ENCODE measurements at regions not wholly inside any gene's neighbourhood (a gene's known extent, or its start where the extent isn't known, plus 50 kb on each side); places are given as distances from the start of the nearest gene placed in this dataset.
A peak's percentile ranks its signal among the peaks of the same experiment; 100 is the strongest.

DNA sequence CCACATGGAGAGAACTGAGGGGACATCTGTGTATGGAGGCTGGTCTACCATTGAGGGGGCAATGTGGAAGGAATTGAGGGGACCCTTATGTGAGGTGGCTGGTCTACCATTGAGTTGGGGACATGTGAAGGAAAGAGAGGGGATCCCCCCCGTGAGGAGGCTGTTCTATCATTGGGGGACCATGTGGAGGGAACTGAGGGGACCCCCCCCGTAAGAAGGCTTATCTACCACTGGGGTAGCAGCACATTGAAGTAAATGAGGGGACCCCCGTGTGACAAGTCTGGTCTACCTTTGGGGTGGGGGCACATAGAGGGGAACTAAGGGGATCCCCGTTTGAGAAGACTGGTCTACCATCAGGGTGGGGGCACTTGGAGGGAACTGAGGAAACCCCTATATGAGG is 158.0 kb downstream of the FBLN2 start:
- peaks cover 22% of the 10 kb centered on the region for H3K27me3 Mint-ChIP-seq (ENCODE audit: low read depth)
- peaks cover 65% of the 10 kb centered on the region for H3K9me3 Mint-ChIP-seq (ENCODE audit: low read depth)
- no peaks in the 10 kb centered on the region for H3K36me3 Mint-ChIP-seq (ENCODE audit: low read depth)
- TF ChIP-seq, protein P1, sequence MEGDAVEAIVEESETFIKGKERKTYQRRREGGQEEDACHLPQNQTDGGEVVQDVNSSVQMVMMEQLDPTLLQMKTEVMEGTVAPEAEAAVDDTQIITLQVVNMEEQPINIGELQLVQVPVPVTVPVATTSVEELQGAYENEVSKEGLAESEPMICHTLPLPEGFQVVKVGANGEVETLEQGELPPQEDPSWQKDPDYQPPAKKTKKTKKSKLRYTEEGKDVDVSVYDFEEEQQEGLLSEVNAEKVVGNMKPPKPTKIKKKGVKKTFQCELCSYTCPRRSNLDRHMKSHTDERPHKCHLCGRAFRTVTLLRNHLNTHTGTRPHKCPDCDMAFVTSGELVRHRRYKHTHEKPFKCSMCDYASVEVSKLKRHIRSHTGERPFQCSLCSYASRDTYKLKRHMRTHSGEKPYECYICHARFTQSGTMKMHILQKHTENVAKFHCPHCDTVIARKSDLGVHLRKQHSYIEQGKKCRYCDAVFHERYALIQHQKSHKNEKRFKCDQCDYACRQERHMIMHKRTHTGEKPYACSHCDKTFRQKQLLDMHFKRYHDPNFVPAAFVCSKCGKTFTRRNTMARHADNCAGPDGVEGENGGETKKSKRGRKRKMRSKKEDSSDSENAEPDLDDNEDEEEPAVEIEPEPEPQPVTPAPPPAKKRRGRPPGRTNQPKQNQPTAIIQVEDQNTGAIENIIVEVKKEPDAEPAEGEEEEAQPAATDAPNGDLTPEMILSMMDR (IDR thresholded peaks at IDR 0.05) = no peak
- DNase-seq (ENCODE audit: low spot score) = peak; percentile 41
- no peak overlapping the region for H3K27ac Mint-ChIP-seq (ENCODE audit: unreplicated experiment)
- H3K4me1 Mint-ChIP-seq (ENCODE audit: low read depth) = no peaks in the 10 kb centered on the region
- H3K4me3 Mint-ChIP-seq (ENCODE audit: unreplicated experiment) = no peak overlapping the region

DNA sequence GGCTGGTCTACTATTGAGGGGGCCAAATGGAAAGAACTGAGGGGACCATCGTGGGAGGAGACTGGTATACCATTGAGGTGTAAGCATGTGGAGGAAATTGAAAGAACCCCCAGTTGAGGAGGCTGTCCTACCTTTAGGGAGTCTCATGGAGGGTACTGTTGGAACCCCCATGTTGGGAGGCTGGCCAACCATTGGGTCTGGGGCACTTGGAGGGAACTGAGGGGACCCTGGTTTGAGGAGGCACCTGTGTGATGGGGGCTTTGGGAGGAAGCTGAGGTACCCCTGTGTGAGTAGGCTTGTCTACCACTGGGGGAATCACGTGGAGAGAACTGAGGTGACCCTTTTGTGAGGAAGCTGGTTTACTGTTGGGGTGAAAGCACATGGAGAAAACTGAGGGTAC is 157.5 kb downstream of the FBLN2 start:
- no peak overlapping the region for H3K4me3 Mint-ChIP-seq (ENCODE audit: unreplicated experiment)
- H3K27me3 Mint-ChIP-seq (ENCODE audit: low read depth) = peaks cover 24% of the 10 kb centered on the region
- no peaks in the 10 kb centered on the region for H3K36me3 Mint-ChIP-seq (ENCODE audit: low read depth)
- DNase-seq (ENCODE audit: low spot score) = peak; percentile 39
- no peaks in the 10 kb centered on the region for H3K4me1 Mint-ChIP-seq (ENCODE audit: low read depth)
- H3K9me3 Mint-ChIP-seq (ENCODE audit: low read depth) = peaks cover 60% of the 10 kb centered on the region
- TF ChIP-seq, protein P1 (IDR thresholded peaks at IDR 0.05) = no peak
- H3K27ac Mint-ChIP-seq (ENCODE audit: unreplicated experiment) = no peak overlapping the region

DNA sequence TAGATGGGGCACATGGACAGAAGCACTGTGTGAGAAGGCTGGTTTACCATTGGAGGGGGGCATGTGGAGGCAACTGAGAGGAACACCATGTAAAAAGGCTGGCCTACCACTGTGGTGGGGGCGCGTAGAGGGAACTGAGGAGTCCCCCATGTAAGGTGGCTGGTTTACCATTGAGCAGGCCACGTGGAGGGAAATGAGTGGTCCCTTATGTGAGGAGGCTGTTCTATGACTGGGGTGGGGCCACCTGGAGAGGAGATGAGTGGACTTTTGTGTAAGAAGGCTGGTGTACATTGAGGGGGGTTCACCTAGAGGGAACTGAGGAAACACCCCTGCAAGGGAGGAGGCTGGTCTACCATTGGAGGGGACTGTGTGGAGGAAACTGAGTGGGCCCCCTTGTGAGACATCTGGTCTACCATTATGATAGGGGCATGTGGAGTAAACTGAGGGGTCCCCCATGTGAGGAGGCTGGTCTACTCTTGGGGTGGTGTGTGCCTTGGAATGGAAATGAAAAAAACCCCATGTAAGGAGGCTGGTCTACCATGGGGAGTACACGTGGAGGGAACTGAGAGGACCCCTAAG is 156.9 kb downstream of the FBLN2 start:
- DNase-seq (ENCODE audit: low spot score) = peak; percentile 41
- peaks cover 54% of the 10 kb centered on the region for H3K9me3 Mint-ChIP-seq (ENCODE audit: low read depth)
- TF ChIP-seq, protein P1 (IDR thresholded peaks at IDR 0.05) = no peak
- H3K4me1 Mint-ChIP-seq (ENCODE audit: low read depth) = no peaks in the 10 kb centered on the region
- peaks cover 19% of the 10 kb centered on the region for H3K27me3 Mint-ChIP-seq (ENCODE audit: low read depth)
- H3K27ac Mint-ChIP-seq (ENCODE audit: unreplicated experiment) = no peak overlapping the region
- H3K4me3 Mint-ChIP-seq (ENCODE audit: unreplicated experiment) = no peak overlapping the region
- no peaks in the 10 kb centered on the region for H3K36me3 Mint-ChIP-seq (ENCODE audit: low read depth)

- H3K4me3 Mint-ChIP-seq (ENCODE audit: unreplicated experiment) = no peak overlapping the region
- peaks cover 47% of the 10 kb centered on the region for H3K9me3 Mint-ChIP-seq (ENCODE audit: low read depth)
- TF ChIP-seq, protein P1 (IDR thresholded peaks at IDR 0.05) = no peak
- no peaks in the 10 kb centered on the region for H3K4me1 Mint-ChIP-seq (ENCODE audit: low read depth)
- H3K27me3 Mint-ChIP-seq (ENCODE audit: low read depth) = peaks cover 20% of the 10 kb centered on the region
- peak; percentile 30 for DNase-seq (ENCODE audit: low spot score)
- no peaks in the 10 kb centered on the region for H3K36me3 Mint-ChIP-seq (ENCODE audit: low read depth)
- H3K27ac Mint-ChIP-seq (ENCODE audit: unreplicated experiment) = no peak overlapping the region
These were observed 156.1 kb downstream of the FBLN2 start for GRCh38 chr3:13705051-13705450.

GRCh38 chr3:13704174-13704573 is 155.2 kb downstream of the FBLN2 start:
- TF ChIP-seq, protein P1 (IDR thresholded peaks at IDR 0.05) = no peak
- Mint-ChIP-seq H3K36me3 (ENCODE audit: low read depth) (no peaks in the 10 kb centered on the region), H3K27me3 (ENCODE audit: low read depth) (peaks cover 22% of the 10 kb centered on the region), H3K9me3 (ENCODE audit: low read depth) (peaks cover 38% of the 10 kb centered on the region), H3K4me1 (ENCODE audit: low read depth) (no peaks in the 10 kb centered on the region), H3K4me3 (ENCODE audit: unreplicated experiment) (no peak overlapping the region), H3K27ac (ENCODE audit: unreplicated experiment) (no peak overlapping the region)
- DNase-seq (ENCODE audit: low spot score) = peak; percentile 9
